ENCODE measurements at regions not wholly inside any gene's neighbourhood (a gene's known extent, or its start where the extent isn't known, plus 50 kb on each side); places are given as distances from the start of the nearest gene placed in this dataset.

DNA sequence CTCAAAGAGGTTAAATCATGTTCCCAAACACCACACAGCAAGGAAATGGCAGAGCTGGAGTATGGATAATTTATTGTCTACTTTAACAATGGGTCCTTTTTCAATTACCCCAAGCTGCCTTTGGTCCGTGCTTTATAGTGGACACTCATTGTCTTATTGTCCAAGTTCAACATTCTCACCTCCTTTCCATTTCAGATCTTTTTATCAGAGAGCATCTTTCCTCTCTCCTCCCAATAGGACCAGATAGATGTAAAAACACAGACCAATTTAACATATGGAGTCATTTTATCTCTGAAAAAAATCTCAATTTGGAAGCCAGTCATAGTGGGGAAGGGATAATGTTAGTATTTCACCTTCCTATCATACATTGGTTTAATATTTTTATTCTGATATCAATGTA, 83.5 kb upstream of the WAC start:
- TF ChIP-seq, protein P1, sequence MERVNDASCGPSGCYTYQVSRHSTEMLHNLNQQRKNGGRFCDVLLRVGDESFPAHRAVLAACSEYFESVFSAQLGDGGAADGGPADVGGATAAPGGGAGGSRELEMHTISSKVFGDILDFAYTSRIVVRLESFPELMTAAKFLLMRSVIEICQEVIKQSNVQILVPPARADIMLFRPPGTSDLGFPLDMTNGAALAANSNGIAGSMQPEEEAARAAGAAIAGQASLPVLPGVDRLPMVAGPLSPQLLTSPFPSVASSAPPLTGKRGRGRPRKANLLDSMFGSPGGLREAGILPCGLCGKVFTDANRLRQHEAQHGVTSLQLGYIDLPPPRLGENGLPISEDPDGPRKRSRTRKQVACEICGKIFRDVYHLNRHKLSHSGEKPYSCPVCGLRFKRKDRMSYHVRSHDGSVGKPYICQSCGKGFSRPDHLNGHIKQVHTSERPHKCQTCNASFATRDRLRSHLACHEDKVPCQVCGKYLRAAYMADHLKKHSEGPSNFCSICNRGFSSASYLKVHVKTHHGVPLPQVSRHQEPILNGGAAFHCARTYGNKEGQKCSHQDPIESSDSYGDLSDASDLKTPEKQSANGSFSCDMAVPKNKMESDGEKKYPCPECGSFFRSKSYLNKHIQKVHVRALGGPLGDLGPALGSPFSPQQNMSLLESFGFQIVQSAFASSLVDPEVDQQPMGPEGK (CRISPR knock-in tag; IDR thresholded peaks at IDR 0.05; ENCODE audit: borderline replicate concordance), result no peak
- TF ChIP-seq ZNF8 (CRISPR knock-in tag; IDR thresholded peaks at IDR 0.05) (no peak), ZFP3 (CRISPR knock-in tag; IDR thresholded peaks at IDR 0.05) (no peak)
